HL-60 (cell line): ENCODE measurements at regions not wholly inside any gene's neighbourhood (a gene's known extent, or its start where the extent isn't known, plus 50 kb on each side); places are given as distances from the start of the nearest gene placed in this dataset.

ENCODE experiments used
- DNase-seq, 2 experiments: peaks; one replicate each; pipeline ENCODE4 v3.0.0-alpha.2; 2010 to 2020; ENCODE audit warnings: low read depth in 1 of 2, low spot score in 1 of 2
- H3K27ac ChIP-seq: fragments of 250-450 bp; sonication (Bioruptor Pico); replicated peaks from 2 replicates; pipeline ENCODE4 v1.5.1; 2020; ENCODE audit warnings: mild to moderate bottlenecking, moderate library complexity
- H3K27me3 ChIP-seq: fragments of 250-450 bp; sonication (Bioruptor Pico); 2 replicates; pipeline ENCODE4 v1.5.1; 2021; ENCODE audit warnings: mild to moderate bottlenecking, moderate library complexity; ENCODE audit not compliant: insufficient read depth, poor library complexity, severe bottlenecking
- H3K4me3 ChIP-seq: replicated peaks from 2 replicates; pipeline ENCODE4 v1.5.1; 2011; ENCODE audit warnings: mild to moderate bottlenecking, control low read depth, low read length; ENCODE audit not compliant: insufficient read depth
- GABPA ChIP-seq: IDR thresholded peaks from 2 replicates; pipeline ENCODE4 v1.6.1; 2012; ENCODE audit warnings: low read depth
- POLR2AphosphoS5 ChIP-seq: IDR thresholded peaks from 2 replicates; pipeline ENCODE4 v1.6.1; 2012; ENCODE audit warnings: low read depth
- SPI1 ChIP-seq: IDR thresholded peaks from 2 replicates; pipeline ENCODE4 v1.6.1; 2012; ENCODE audit warnings: low read depth, mild to moderate bottlenecking, borderline replicate concordance
- TF ChIP-seq, protein P1 (sequence below): IDR thresholded peaks from one replicate; pipeline ENCODE4 v1.5.1; 2011; ENCODE audit warnings: low read length, control low read depth, inconsistent platforms; ENCODE audit not compliant: insufficient read depth
- TF ChIP-seq, protein P2 (sequence below): IDR thresholded peaks from 2 replicates; pipeline ENCODE4 v1.6.1; 2012; ENCODE audit warnings: low read depth; ENCODE audit not compliant: insufficient replicate concordance

GRCh38 chr4:156191044-156191781 lies 237.5 kb upstream of the CTSO start:
- TF ChIP-seq, protein P1, sequence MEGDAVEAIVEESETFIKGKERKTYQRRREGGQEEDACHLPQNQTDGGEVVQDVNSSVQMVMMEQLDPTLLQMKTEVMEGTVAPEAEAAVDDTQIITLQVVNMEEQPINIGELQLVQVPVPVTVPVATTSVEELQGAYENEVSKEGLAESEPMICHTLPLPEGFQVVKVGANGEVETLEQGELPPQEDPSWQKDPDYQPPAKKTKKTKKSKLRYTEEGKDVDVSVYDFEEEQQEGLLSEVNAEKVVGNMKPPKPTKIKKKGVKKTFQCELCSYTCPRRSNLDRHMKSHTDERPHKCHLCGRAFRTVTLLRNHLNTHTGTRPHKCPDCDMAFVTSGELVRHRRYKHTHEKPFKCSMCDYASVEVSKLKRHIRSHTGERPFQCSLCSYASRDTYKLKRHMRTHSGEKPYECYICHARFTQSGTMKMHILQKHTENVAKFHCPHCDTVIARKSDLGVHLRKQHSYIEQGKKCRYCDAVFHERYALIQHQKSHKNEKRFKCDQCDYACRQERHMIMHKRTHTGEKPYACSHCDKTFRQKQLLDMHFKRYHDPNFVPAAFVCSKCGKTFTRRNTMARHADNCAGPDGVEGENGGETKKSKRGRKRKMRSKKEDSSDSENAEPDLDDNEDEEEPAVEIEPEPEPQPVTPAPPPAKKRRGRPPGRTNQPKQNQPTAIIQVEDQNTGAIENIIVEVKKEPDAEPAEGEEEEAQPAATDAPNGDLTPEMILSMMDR: no peak
- TF ChIP-seq POLR2AphosphoS5 (no peak), SPI1 (no peak), GABPA (no peak)
- TF ChIP-seq, protein P2, sequence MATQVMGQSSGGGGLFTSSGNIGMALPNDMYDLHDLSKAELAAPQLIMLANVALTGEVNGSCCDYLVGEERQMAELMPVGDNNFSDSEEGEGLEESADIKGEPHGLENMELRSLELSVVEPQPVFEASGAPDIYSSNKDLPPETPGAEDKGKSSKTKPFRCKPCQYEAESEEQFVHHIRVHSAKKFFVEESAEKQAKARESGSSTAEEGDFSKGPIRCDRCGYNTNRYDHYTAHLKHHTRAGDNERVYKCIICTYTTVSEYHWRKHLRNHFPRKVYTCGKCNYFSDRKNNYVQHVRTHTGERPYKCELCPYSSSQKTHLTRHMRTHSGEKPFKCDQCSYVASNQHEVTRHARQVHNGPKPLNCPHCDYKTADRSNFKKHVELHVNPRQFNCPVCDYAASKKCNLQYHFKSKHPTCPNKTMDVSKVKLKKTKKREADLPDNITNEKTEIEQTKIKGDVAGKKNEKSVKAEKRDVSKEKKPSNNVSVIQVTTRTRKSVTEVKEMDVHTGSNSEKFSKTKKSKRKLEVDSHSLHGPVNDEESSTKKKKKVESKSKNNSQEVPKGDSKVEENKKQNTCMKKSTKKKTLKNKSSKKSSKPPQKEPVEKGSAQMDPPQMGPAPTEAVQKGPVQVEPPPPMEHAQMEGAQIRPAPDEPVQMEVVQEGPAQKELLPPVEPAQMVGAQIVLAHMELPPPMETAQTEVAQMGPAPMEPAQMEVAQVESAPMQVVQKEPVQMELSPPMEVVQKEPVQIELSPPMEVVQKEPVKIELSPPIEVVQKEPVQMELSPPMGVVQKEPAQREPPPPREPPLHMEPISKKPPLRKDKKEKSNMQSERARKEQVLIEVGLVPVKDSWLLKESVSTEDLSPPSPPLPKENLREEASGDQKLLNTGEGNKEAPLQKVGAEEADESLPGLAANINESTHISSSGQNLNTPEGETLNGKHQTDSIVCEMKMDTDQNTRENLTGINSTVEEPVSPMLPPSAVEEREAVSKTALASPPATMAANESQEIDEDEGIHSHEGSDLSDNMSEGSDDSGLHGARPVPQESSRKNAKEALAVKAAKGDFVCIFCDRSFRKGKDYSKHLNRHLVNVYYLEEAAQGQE: no peak
- DNase-seq: no peak
- Histone ChIP-seq H3K4me3 (no peak overlapping the region), H3K27me3 (no peaks in the 10 kb centered on the region), H3K27ac (no peak overlapping the region)

DNA sequence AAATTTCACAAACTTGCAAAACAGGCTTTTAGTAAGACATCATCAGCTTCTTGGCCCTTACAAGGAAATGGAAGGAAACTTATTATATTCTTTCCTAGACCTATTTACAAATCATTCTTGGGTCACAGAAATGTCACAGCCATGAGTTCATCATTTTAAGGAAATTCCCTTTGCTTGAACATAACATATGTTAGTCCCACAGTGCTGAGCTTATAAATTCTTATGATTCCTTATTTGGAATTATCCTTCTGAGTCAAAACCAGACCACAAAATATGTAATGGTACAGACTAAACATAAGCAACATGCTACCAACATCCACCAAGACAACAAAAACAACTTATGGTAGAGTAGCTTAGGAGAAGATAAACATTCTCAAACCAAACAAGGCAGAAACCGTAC lies 236.9 kb upstream of the CTSO start:
- Histone ChIP-seq H3K4me3 (no peak overlapping the region), H3K27me3 (no peaks in the 10 kb centered on the region), H3K27ac (no peak overlapping the region)
- no peak for DNase-seq
- TF ChIP-seq, protein P1: no peak
- TF ChIP-seq GABPA (no peak), SPI1 (no peak), POLR2AphosphoS5 (no peak)
- TF ChIP-seq, protein P2: no peak

- Histone ChIP-seq H3K27me3 (no peaks in the 10 kb centered on the region), H3K27ac (no peak overlapping the region), H3K4me3 (no peak overlapping the region)
- TF ChIP-seq, protein P1: no peak
- TF ChIP-seq GABPA (no peak), SPI1 (no peak), POLR2AphosphoS5 (no peak)
- TF ChIP-seq, protein P2: no peak
- DNase-seq: no peak
Measured at GRCh38 chr4:156188596-156188995, 234.9 kb upstream of the CTSO start.
